Central memory CD8-positive, alpha-beta T cell (primary cell): ENCODE measurements at regions not wholly inside any gene's neighbourhood (a gene's known extent, or its start where the extent isn't known, plus 50 kb on each side); places are given as distances from the start of the nearest gene placed in this dataset.

Experiments used
- ATAC-seq: fragments of 150-1000 bp; cut with Tn5 transposase; replicated peaks from 2 replicates; pipeline ENCODE4 v1.10.0; 2022; ENCODE audit warnings: mild to moderate bottlenecking, moderate FRiP score, moderate number of reproducible peaks; ENCODE audit not compliant: poor library complexity, severe bottlenecking; ENCODE audit errors: extremely low read depth
- DNase-seq, 2 donors: peaks; one replicate each; pipeline ENCODE4 v3.0.0; 2021; ENCODE audit warnings: low spot score in 2 of 2
- H3K27ac Mint-ChIP-seq: one replicate; pipeline ENCODE4 v1.8.0; 2022; ENCODE audit warnings: low read depth, mild to moderate bottlenecking, moderate library complexity, mixed read lengths
- H3K27me3 Mint-ChIP-seq: one replicate; pipeline ENCODE4 v1.8.0; 2022; ENCODE audit warnings: mixed read lengths
- H3K36me3 Mint-ChIP-seq: one replicate; pipeline ENCODE4 v1.8.0; 2022; ENCODE audit warnings: mild to moderate bottlenecking, moderate library complexity, mixed read lengths; ENCODE audit not compliant: insufficient read depth
- H3K4me1 Mint-ChIP-seq: one replicate; pipeline ENCODE4 v1.8.0; 2022; ENCODE audit warnings: mixed read lengths
- H3K4me3 Mint-ChIP-seq: one replicate; pipeline ENCODE4 v1.8.0; 2022; ENCODE audit warnings: mild to moderate bottlenecking, moderate library complexity, mixed read lengths
- H3K9me3 Mint-ChIP-seq: one replicate; pipeline ENCODE4 v1.8.0; 2022; ENCODE audit warnings: mixed read lengths

DNA sequence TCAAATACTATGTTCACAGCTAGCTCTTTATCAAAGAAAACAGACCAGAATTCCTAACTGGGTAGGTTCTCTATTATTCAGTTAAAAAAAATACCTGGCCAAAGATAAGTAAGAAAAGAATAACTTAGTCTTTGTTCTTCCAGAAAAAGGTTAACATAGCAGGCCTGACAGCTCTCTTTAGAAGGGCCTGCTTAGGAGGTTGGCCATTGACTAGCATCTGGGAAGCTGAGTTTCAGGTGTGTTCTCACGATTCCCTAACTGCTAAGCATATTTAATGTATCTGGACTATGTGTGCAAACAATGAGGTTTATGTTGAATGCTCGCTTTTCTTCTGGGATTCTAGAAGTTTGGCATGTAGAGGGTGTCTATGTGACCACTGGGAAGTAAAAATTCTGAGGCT, 618.9 kb downstream of the HACE1 start:
- DNase-seq, result no peak
- H3K9me3 Mint-ChIP-seq, result no peaks in the 10 kb centered on the region
- H3K36me3 Mint-ChIP-seq, result no peaks in the 10 kb centered on the region
- no peaks in the 10 kb centered on the region for H3K27me3 Mint-ChIP-seq
- no peak for ATAC-seq
- H3K4me3 Mint-ChIP-seq, result no peak overlapping the region
- H3K27ac Mint-ChIP-seq, result no peak overlapping the region
- no peaks in the 10 kb centered on the region for H3K4me1 Mint-ChIP-seq

DNA sequence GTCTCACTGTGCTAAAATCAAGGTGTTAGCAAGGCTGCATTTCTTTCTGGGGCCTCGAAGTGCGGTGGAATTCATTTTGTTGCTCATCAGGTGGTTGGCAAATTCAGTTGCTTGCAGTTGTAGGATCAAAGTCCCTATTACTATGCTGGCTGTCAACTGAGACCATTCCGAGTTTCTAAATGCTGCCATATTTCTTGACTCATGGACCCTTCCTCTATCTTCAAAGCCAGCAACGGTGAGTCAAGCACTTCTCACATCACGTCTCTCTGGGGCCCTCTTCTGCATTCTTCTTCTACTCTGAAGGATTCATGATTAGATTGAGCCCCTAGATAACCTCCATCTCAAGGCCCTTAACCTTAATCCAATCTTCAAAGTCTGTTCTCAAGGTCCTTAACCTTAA, 619.7 kb downstream of the HACE1 start:
- Mint-ChIP-seq H3K9me3 (no peaks in the 10 kb centered on the region), H3K4me1 (no peaks in the 10 kb centered on the region), H3K36me3 (no peaks in the 10 kb centered on the region), H3K27ac (no peak overlapping the region), H3K4me3 (no peak overlapping the region), H3K27me3 (no peaks in the 10 kb centered on the region)
- ATAC-seq (no peak), DNase-seq (no peak)

GRCh38 chr6:104229057-104229456, 630.7 kb downstream of the HACE1 start:
- no peak for DNase-seq
- Mint-ChIP-seq H3K9me3 (peaks cover 6% of the 10 kb centered on the region), H3K4me3 (no peak overlapping the region), H3K36me3 (no peaks in the 10 kb centered on the region), H3K4me1 (no peaks in the 10 kb centered on the region), H3K27ac (no peak overlapping the region), H3K27me3 (no peaks in the 10 kb centered on the region)
- ATAC-seq, result no peak

DNA sequence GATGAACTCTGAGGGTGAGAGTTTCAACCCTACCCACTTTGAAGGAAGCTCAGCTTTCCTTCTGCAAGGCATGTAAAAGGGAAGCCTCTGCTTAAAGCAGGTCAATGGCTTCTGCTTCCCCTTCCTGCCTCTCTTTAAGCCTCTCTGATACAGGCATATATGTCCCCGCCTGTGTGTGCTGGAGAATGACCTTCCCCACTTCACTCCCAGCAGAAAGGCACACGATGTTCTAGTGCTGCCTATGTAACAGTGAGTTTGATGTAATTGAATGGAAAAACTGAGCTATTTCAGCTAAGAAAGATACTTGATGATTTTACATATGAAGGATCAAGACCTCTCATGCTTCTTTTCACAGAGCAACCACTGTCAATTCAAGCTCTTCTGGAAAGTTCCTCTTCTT, 632.2 kb downstream of the HACE1 start:
- DNase-seq, result no peak
- H3K27me3 Mint-ChIP-seq, result no peaks in the 10 kb centered on the region
- no peaks in the 10 kb centered on the region for H3K36me3 Mint-ChIP-seq
- ATAC-seq, result no peak
- H3K4me3 Mint-ChIP-seq, result no peak overlapping the region
- H3K4me1 Mint-ChIP-seq, result no peaks in the 10 kb centered on the region
- H3K9me3 Mint-ChIP-seq, result peaks cover 6% of the 10 kb centered on the region
- H3K27ac Mint-ChIP-seq, result no peak overlapping the region

GRCh38 chr6:104226790-104227446, 632.8 kb downstream of the HACE1 start:
- Mint-ChIP-seq H3K4me3 (no peak overlapping the region), H3K4me1 (no peaks in the 10 kb centered on the region), H3K36me3 (no peaks in the 10 kb centered on the region), H3K9me3 (peaks cover under 1% of the 10 kb centered on the region), H3K27me3 (no peaks in the 10 kb centered on the region), H3K27ac (no peak overlapping the region)
- DNase-seq (no peak), ATAC-seq (no peak)

DNA sequence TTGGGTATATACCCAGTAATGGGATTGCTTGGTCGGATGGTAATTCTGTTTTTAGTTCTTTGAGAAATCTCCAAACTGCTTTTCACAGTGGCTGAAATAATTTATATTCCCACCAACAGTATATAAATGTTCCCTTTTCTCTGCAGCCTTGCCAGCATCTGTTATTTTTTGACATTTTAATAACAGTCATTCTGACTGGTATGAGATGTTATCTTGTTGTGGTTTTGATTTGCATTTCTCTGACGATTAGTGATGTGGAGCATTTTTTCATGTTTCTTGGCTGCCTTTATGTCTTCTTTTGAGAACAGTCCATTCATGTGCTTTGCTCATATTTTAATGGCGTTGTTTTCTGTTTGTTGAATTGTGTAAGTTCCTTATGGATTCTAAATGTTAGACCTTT, 641.6 kb downstream of the HACE1 start:
- H3K4me3 Mint-ChIP-seq, result no peak overlapping the region
- DNase-seq (no peak), ATAC-seq (no peak)
- no peaks in the 10 kb centered on the region for H3K4me1 Mint-ChIP-seq
- no peak overlapping the region for H3K27ac Mint-ChIP-seq
- H3K27me3 Mint-ChIP-seq, result no peaks in the 10 kb centered on the region
- H3K36me3 Mint-ChIP-seq, result no peaks in the 10 kb centered on the region
- no peaks in the 10 kb centered on the region for H3K9me3 Mint-ChIP-seq

DNA sequence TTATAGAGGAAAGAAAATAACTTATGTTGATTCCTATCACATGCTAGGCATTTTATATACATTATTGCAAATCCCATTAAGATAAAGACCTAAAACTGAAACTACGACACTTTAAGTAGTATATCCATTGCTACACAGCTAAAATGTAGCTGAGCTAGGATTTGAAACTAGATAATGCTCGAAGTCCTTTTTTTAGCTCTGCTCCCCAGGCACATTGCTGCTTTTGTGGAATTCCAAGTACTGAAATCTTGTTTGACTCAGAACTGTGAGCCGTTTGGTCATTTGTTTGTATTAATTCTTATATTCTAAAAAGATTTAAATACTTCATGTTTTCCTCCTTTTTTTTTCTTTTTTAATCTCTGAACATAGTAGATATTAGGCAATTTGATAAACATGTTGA, 644.8 kb downstream of the HACE1 start:
- Mint-ChIP-seq H3K36me3 (no peaks in the 10 kb centered on the region), H3K9me3 (no peaks in the 10 kb centered on the region), H3K27ac (no peak overlapping the region), H3K4me3 (no peak overlapping the region), H3K4me1 (no peaks in the 10 kb centered on the region), H3K27me3 (no peaks in the 10 kb centered on the region)
- no peak for ATAC-seq
- DNase-seq, result no peak

DNA sequence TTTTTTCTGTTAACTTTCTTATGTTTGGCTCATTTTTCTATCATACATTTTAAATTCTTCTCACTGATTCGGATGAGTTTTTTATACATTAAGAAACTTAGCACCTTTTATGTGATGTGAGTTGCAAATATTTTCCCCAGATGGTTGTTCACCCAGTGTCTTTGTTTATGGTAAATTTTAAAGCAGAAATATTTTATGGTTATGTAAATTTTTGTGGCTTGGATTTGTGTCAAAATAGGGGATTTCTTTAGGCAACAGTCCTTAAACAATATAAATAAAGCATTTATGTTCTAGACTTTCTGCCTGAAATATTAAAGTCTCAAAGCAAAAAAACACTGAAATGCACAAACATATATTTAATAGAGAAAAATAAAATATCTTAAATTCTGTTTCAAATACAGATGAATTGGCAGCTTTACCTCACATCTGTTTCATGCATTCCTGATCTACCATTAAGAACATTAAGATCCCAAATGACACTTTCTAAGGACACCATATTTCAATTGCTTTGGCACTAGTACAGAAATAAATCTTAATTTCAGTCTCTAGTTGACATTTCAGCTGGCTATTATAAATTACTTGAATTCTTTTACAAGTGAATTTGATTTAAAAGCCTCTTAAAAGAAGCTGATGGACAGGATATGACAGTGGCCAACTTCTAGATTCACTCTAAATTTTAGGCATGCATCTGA, 646.6 kb downstream of the HACE1 start:
- H3K9me3 Mint-ChIP-seq, result peaks cover 5% of the 10 kb centered on the region
- H3K27me3 Mint-ChIP-seq, result no peaks in the 10 kb centered on the region
- H3K4me1 Mint-ChIP-seq, result no peaks in the 10 kb centered on the region
- ATAC-seq (no peak), DNase-seq (no peak)
- no peaks in the 10 kb centered on the region for H3K36me3 Mint-ChIP-seq
- H3K4me3 Mint-ChIP-seq, result no peak overlapping the region
- H3K27ac Mint-ChIP-seq, result no peak overlapping the region

DNA sequence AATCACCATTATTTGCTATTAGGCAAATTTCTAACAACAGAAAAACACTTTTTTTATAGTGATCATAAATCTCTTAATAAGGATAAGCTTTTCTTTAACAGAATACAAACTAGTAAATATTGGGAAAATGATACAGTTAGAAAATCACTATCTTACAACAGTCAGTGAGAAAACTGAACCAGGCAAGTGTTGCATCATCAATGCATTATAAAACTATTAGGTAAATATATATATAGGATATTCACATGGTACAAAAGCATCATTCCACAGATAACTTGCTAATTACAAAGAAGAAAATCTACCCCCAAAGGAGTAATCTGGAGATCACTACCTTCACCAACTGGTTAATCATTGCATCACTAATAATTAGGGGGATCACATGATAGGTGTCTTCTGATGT, 652.1 kb downstream of the HACE1 start:
- Mint-ChIP-seq H3K4me1 (no peaks in the 10 kb centered on the region), H3K4me3 (no peak overlapping the region), H3K27ac (no peak overlapping the region), H3K27me3 (no peaks in the 10 kb centered on the region), H3K9me3 (peaks cover 11% of the 10 kb centered on the region), H3K36me3 (no peaks in the 10 kb centered on the region)
- ATAC-seq (no peak), DNase-seq (no peak)

GRCh38 chr6:104201557-104201956, 658.2 kb downstream of the HACE1 start:
- Mint-ChIP-seq H3K36me3 (no peaks in the 10 kb centered on the region), H3K27ac (no peak overlapping the region), H3K4me3 (no peak overlapping the region), H3K4me1 (no peaks in the 10 kb centered on the region), H3K27me3 (no peaks in the 10 kb centered on the region), H3K9me3 (peaks cover 19% of the 10 kb centered on the region)
- DNase-seq (no peak), ATAC-seq (no peak)

GRCh38 chr6:104187616-104188015, 672.1 kb downstream of the HACE1 start:
- Mint-ChIP-seq H3K4me1 (no peaks in the 10 kb centered on the region), H3K9me3 (peaks cover 12% of the 10 kb centered on the region), H3K27me3 (no peaks in the 10 kb centered on the region), H3K4me3 (no peak overlapping the region), H3K27ac (no peak overlapping the region), H3K36me3 (peaks cover 2% of the 10 kb centered on the region)
- DNase-seq (no peak), ATAC-seq (no peak)

DNA sequence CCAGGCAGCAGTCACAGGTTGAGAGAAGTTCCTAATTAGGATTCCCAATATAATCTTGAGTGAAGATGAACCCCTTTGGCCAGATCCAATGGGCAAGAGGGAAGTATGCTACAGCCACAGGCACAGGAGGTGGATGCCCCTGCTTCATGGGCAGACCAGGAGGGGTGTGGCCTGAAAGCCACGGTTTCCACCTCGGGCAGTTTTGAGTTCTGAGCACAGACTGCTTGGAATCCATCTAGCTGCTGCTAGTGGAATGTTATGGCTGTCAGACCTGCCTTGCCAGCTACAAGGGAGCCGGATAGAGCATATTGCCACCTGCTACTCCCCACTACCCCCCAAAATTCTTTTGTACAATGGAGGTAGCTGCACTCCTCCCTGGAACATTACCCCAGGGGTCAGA, 672.9 kb downstream of the HACE1 start:
- no peak overlapping the region for H3K4me3 Mint-ChIP-seq
- DNase-seq (no peak), ATAC-seq (no peak)
- H3K9me3 Mint-ChIP-seq, result peaks cover 11% of the 10 kb centered on the region
- H3K27ac Mint-ChIP-seq, result no peak overlapping the region
- no peaks in the 10 kb centered on the region for H3K4me1 Mint-ChIP-seq
- peaks cover 2% of the 10 kb centered on the region for H3K36me3 Mint-ChIP-seq
- no peaks in the 10 kb centered on the region for H3K27me3 Mint-ChIP-seq

DNA sequence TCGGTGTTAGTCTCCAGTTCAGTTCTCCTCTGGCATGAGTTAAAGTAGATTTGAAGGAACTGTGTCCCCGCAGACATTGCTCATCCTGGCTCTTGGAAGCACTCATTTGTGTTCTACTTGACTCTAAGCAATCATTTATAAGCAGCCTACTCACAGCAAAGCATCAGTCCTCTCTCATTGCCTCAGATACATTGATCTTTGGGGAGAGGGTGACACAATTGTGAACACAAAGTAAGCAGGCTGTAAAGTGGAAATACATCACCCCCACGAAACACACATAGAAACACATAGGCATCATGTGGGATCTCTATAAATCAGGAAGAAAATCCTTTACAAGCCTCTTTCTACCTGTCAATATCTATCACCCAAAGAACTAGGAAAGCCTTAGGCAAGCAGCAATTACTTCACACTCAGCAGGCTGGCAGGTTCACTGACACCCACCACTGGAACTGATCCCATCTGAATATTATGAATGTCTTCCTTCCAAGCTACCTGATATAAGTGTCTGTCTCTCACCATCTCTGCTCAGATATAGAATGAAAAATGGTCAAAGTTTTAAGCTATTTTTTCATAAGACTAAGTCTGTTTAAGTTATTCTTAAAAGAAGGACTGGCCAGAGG, 675.8 kb downstream of the HACE1 start:
- no peak overlapping the region for H3K4me3 Mint-ChIP-seq
- no peak for ATAC-seq
- peaks cover 2% of the 10 kb centered on the region for H3K36me3 Mint-ChIP-seq

More for the DNA sequence above, 675.8 kb downstream of the HACE1 start:
- no peaks in the 10 kb centered on the region for H3K27me3 Mint-ChIP-seq
- no peak for DNase-seq
- no peak overlapping the region for H3K27ac Mint-ChIP-seq
- H3K4me1 Mint-ChIP-seq, result no peaks in the 10 kb centered on the region
- peaks cover 27% of the 10 kb centered on the region for H3K9me3 Mint-ChIP-seq
